ENCODE measurements at regions not wholly inside any gene's neighbourhood (a gene's known extent, or its start where the extent isn't known, plus 50 kb on each side); places are given as distances from the start of the nearest gene placed in this dataset.
A peak's percentile ranks its signal among the peaks of the same experiment; 100 is the strongest.

- DNase-seq = no peak
Measured at GRCh38 chr10:110355141-110355831, 50.6 kb upstream of the SMNDC1 start.

GRCh38 chr10:110355922-110356627 is 51.4 kb upstream of the SMNDC1 start:
- DNase-seq = no peak

- DNase-seq = peak; percentile 64 to 66
Measured at GRCh38 chr10:110356628-110357245, 52.0 kb upstream of the SMNDC1 start.

GRCh38 chr10:110357252-110357780 is 52.6 kb upstream of the SMNDC1 start:
- DNase-seq = peak in 1 of 2 donors; percentile 57

GRCh38 chr10:110357871-110358270 is 53.2 kb upstream of the SMNDC1 start:
- no peak for DNase-seq

GRCh38 chr10:110358278-110358677 is 53.6 kb upstream of the SMNDC1 start:
- DNase-seq = no peak

GRCh38 chr10:110358869-110359629 is 54.3 kb upstream of the SMNDC1 start:
- no peak for DNase-seq

GRCh38 chr10:110360857-110361474 is 56.2 kb upstream of the SMNDC1 start:
- no peak for DNase-seq

- no peak for DNase-seq
Measured at GRCh38 chr10:110361800-110362456, 57.2 kb upstream of the SMNDC1 start.

- DNase-seq = no peak
Measured at GRCh38 chr10:110363572-110364411, 59.1 kb upstream of the SMNDC1 start.

GRCh38 chr10:110364531-110364937 is 59.8 kb upstream of the SMNDC1 start:
- peak in 1 of 2 donors; percentile 40 for DNase-seq

- no peak for DNase-seq
Measured at GRCh38 chr10:110365356-110366143, 60.8 kb upstream of the SMNDC1 start.

GRCh38 chr10:110366635-110367034 is 61.9 kb upstream of the SMNDC1 start:
- DNase-seq = no peak

GRCh38 chr10:110368002-110368401 is 63.3 kb upstream of the SMNDC1 start:
- no peak for DNase-seq

- DNase-seq = no peak
Measured at GRCh38 chr10:110368556-110368955, 63.8 kb upstream of the SMNDC1 start.

GRCh38 chr10:110370006-110370405 is 65.3 kb upstream of the SMNDC1 start:
- DNase-seq = no peak

- no peak for DNase-seq
Measured at GRCh38 chr10:110372656-110373055, 67.9 kb upstream of the SMNDC1 start.

- DNase-seq = no peak
Measured at GRCh38 chr10:110373059-110373458, 68.3 kb upstream of the SMNDC1 start.

- DNase-seq = no peak
Measured at GRCh38 chr10:110373857-110374654, 69.3 kb upstream of the SMNDC1 start.

Data from stimulated activated CD4-positive, alpha-beta T cell treated with anti-CD3 and anti-CD28 coated beads, Interleukin-2, amount 100 ng/mL, for 48 hours (primary cell).